Stimulated activated CD4-positive, alpha-beta T cell treated with anti-CD3 and anti-CD28 coated beads, Interleukin-15, amount 100 ng/mL, for 1 hour (primary cell): ENCODE measurements at regions not wholly inside any gene's neighbourhood (a gene's known extent, or its start where the extent isn't known, plus 50 kb on each side); places are given as distances from the start of the nearest gene placed in this dataset.
"Not testable (repeated sequence)": the region's sequence is repeated elsewhere in the genome, so short reads cannot be mapped to it uniquely, and the experiment has no call there.

Experiments used
- DNase-seq, 2 donors: peaks; one replicate each; pipeline ENCODE4 v3.0.0-alpha.2; 2020; ENCODE audit warnings: low read depth in 1 of 2, low spot score in 1 of 2

DNA sequence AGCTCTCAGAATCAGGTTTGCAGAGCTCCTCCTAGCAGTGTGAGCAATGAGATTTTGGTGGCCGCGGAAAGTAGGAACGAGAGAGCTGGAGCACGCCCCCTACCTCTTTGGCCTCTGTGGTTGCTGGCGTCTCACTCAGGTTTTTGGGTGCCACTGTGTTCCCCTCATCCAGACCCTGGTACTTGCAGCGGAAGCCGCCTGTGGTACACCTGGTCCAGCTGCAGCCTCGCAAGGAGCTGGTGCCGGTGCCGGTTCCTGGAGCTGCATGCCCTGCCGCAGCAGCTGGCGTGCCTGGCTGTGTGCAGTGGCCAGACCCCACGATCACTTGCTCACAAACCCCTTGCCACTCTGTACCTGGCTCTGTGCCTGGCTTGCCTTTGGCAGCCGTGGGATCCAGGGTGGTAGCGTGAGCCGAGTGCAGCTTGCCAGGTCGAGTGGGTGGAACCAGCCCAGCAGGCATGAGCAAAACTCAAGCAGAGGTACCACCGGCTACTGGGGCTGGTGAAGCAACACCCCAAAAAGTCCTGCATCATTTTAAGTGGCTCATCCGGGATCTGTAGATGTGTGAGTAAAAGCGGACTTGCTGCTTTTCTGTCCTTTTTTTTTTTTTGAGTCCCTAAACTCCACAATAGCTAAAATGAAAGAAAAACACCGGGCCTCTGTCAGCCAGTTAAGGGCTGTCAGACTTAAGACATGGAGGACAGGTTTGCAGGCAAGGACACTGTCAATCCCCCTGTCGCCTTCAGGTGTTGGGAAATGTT lies 844.9 kb downstream of the KCNT2 start:
- no peak for DNase-seq

DNA sequence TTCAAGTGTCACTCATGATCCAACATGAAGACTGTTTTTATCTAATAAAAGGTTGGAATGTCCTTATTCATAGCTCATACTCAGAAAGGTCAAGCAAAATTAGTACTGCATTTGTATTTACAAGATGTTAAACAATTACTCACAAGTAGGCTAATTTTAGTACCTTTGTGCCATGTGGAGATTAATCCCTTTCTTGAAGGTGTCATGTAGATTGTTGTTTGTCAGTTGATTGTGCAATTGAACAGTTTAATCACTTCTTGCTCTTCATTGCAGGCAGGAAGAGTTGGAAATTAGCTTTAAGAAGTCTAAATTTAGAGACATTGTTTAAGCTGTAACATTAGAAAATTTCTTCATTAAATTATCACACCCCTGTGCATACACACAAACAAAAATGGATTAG lies 847.1 kb downstream of the KCNT2 start:
- DNase-seq: no peak

DNA sequence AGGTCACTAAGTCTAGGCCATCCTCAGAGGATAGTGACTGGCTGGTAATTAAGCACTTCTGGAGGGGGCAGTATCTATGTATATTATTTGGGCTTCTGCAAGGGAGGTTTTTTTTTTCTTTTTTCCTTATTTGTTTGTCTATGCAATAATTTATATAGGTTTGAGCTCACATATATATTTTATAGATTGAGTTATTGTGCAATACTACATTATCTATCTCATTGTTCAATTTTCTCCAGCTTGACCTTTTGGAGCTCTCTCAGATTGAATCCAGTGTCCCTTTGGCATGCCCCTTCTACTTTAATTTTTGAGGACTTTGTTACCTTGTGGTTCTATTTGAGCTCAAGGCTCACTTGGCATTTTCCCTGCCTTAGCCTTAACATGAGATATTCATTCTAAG lies 852.1 kb downstream of the KCNT2 start:
- DNase-seq: no peak

DNA sequence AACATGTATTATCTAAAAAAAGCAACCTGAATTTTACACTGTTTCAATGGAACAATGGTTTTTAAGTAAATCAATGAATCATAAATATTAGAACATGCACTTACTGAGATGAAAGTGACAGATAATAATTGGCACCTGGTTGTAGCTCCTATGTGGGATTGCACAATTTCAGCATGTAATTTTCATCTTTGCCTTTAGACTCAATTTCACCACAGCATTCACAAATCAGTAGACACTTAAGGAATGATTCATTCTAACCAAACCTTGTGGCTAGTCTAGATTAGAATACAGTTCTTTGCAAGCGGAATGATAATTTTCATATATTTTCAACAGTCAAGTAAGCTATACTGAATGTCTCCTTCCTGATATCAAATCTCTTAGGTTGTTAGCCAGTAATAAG lies 853.4 kb downstream of the KCNT2 start:
- no peak for DNase-seq

DNA sequence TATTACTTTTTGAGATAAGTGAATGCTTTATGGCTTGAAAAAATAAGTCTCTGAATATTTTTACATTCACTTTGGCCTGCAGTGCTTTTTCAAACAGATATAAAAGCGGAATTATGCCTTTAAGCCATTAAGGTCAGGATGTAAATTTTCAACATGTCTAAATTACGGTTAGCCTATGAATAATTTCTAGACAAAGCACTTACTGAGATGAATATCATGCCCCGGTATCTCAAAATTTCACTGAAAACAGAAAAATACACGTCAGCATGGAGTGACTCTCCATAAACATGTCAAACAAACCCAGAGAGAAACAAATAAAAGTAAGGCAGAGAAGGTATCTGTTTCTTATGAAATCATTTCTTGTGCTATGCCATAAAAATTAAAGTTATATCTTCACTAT lies 853.9 kb downstream of the KCNT2 start:
- no peak for DNase-seq

DNA sequence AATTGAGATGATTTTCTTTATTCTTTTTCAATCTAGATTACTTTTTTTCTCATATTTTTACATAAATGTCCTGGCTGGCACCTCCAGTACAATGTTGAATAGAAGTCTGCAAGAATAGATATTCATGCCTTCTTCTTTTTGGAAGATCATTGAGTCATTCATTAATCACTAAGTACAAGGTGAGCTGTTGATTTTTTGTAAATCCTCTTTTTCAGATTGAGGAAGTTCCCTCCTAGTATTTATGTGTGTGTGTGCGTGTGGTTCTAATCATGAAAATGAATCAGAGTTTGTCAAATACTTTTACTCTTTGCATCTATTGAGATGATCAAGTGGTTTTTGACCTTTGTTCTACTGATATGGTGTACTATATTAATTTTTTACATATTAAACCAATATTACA lies 859.3 kb downstream of the KCNT2 start:
- DNase-seq: no peak

DNA sequence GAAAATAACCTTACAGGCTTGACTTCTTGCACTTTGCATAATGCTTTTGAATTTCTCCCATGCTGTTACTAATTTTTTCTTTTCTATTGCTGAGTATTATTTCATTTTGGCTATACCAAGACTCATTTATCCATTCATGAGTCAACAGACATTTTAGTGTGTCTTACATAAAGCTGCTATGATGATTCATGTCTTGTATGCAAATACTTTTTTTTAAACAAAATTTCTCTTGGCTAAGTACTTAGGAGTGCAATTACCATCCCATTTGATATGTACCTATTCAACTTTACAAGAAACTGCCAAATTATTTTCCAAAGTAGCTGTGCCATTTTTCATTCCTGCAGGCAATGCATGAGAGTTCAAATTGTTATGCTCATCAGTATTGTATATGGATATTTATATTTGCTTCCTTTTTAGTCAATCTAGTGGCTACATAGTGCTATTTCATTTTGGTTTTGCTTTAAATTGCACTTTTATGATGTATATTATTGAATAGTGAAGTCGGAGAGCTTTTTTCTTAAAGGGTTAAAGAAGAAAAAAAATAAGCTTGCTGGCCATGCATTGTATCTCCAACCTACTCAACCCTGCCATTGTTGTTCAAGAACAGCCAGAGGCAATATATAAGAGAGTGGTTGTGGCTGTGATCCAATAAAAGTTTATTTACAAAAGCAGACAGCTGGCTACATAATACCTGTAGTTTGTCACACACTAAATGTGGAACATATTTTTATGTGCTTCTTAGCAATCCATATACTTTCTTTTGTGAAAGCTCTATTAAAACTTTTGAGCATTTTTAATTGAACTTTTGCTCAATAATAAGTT lies 862.8 kb downstream of the KCNT2 start:
- DNase-seq: no peak

DNA sequence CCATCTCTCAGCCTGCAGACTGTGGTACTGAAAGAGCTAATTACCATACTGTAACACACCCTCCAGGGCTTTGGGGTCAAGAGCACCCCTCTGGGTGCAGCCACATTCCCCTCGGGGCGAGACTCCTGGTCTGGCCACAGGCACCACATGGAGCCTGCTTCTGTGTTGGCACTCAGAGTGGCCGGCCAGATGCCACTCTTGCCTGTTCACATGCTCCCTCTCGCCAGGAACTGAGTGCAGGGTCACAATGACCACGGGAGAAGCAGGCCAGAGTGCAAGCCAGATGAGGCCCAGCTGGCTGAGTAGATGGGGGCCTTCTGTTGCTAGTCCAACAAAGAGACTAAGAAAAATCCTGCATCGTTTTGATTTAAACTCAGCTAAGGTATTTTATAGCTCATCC lies 864.0 kb downstream of the KCNT2 start:
- DNase-seq: no peak

DNA sequence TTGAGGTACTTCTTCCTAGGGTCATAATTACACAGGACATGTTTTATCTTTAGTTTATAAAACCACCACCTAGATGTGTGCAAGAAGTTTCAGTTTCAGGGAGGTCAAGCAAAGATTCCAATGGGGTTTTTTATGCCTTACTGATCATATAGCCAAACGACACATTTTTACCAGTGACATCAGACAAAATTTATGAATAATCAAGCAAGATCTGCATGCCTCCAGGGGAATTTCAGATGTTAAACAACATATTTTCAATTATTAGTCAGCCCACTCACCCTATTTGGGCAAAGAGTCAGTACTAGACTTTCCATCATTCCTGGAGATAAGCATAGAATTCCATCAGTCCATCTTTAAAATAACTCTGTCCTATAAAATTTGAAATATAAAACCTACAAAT lies 867.4 kb downstream of the KCNT2 start:
- DNase-seq: no peak

DNA sequence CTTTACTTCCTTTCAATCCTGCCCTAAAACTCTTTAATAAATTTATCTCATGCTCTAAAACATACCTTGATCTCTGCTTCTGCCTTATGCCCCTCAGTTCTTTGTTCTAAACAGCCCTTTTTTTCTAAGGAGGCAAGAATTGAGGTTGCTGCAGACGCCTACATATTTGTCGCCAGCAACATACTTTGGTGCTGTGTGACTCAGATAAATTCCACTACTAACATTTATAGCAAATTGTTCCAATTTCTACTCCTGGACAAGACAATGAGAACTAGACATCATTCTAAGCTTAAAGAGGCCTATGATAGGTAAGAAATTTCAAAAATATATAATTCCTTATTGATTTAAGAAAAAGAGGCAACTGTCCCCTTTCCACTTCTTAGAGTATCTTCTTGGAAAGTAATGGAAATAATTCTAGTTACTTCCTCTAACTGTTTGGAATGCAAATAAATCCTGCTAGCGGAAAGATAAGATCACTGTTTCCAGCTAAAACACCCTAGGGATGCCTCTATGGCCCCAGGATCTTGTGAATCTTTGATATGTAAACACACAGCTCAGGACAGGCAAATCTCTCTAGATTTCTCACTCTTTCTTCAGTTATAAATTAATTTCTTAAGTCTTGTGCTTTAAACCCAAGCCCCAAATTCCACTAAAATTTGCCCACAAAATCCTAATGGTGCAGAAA lies 869.1 kb downstream of the KCNT2 start:
- DNase-seq: no peak

DNA sequence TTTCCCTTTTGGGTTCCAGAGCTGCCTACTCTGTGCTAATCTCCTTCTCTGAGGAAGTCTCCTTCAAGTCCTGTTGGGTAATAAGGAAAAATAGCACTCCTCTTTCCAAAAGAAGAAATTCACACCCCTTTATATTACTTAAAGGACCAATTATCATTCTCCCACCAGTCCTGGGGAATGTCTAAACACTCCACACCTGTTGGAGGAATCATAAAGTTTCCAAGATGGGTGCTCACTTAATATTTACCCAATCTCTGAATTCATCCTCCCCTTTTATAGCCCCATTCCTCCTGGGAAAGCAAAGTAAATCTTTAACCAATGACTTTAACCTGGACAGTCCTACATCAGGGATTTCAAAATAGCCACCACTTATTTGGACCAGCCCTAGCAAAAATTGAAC lies 873.1 kb downstream of the KCNT2 start:
- DNase-seq: no peak

DNA sequence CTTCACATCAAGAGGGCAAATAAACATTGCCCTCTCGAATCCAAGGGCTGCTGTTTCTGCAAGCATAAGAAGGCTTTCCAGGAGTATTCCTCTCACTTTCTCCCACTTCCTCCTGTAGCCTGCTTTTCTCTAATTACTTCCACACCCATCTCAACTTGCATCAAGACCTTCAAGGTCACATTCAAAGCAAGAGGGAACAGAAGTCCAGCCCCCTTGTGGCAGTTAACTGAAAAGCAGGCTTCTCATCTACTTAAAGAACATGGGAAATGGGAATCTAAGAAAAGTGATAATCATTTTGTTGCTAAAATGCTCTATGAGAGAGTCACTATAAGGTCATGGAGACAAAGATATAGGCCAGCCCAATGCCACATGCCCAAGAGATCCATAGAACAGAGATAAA lies 874.4 kb downstream of the KCNT2 start:
- DNase-seq: no peak

DNA sequence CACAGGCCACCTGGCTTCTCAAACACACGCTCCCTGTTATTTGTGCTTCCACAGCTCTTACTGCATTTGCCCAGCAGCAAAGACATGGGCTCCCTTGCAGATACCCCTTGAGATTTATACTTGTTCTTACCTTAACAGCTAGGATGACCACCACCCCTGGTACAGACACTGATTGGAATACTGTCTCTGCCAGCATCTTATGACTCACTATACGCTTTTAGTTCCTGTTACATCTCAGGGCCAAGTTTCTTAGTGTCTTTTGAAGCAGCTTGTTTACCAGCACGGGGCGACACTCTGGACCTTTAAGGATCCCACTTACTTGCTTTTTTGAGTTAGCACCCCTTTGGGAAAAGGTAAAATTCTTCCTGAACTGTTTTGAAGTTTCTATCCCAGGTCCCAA lies 874.8 kb downstream of the KCNT2 start:
- no peak for DNase-seq

DNA sequence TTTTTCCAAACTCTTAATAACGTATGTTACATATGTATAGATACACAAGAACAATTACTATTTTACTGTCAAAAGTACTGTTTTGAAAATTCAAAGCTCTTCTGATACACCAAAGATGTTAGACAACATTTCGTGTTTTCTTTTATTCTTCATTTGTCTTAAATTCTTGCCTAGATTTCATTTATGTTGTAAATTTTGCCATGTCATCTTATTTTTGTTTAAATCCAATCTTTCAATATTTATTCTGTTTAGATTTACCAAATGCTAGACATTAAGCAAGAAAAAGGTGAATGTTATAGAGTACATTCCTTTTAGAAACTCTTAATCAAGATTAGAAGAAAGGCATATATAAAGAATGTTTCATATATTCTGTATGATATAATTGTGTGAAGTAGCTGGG lies 876.9 kb downstream of the KCNT2 start:
- no peak for DNase-seq

DNA sequence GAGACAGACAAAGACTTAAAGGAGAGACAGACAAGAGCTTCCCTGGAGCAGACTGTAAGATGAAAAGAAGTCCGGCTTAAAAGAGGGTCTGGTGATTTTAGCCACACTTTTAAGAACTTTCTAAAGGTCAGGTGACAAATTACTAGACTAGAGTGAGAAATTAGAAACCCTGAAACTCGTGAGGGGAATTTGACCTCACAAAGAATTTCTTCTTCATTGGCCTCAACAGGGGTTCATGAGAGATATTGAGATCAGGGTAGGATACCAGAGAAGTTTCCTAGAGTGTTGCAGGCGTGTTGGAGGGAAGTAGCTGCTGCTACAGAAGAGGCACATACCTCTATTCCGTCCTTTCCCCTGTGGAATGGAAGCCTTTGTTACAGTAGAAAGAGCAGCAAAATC lies 884.4 kb downstream of the KCNT2 start:
- DNase-seq: no peak

DNA sequence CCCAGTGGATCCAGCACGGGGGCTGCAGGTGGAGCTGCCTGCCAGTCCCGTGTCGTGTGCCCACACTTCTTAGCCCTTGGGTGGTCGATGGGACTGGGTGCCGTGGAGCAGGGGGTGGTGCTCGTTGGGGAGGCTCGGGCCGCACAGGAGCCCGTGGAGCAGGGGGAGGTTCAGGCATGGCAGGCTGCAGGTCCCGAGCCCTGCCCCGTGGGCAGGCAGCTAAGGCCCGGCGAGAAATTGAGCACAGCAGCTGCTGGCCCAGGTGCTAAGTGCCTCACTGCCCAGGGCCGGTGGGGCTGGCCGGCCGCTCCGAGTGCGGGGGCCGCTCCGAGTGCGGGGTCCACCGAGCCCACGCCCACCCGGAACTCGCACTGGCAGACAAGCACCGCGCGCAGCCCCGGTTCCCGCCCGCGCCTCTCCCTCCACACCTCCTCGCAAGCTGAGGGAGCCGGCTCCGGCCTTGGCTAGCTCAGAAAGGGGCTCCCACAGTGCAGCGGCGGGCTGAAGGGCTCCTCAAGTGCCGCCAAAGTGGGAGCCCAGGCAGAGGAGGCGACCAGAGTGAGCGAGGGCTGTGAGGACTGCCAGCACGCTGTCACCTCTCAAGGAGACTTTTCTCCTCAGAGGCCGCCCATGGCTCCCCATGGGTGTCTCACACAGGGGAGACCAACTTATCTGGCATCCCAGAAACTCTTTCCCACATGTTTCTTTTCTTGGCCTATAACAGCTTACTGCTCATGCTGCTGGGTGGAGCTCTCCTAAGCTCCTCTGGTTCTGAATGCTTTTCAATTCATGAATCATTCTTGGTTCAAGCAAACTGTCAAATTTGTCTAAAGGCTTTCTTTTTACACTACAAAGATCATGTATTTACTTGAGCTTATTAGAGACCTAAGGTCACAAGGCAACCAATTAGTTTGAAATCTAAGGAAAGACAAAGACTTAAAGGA lies 885.1 kb downstream of the KCNT2 start:
- DNase-seq: not testable (repeated sequence)

DNA sequence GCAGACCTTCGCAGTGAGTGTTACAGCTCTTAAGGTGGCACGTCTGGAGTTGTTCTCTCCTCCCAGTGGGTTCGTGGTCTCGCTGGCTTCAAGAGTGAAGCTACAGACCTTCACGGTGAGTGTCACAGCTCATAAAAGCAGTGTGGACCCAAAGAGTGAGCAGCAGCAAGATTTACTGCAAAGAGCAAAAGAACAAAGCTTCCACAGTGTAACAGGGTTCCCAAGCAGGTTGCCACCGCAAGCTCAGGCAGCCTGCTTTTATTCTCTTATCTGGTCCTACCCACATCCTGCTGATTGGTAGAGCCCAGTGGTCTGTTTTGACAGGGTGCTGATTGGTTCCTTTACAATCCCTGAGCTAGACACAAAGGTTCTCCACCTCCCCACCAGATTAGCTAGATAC lies 886.1 kb downstream of the KCNT2 start:
- not testable (repeated sequence) for DNase-seq

DNA sequence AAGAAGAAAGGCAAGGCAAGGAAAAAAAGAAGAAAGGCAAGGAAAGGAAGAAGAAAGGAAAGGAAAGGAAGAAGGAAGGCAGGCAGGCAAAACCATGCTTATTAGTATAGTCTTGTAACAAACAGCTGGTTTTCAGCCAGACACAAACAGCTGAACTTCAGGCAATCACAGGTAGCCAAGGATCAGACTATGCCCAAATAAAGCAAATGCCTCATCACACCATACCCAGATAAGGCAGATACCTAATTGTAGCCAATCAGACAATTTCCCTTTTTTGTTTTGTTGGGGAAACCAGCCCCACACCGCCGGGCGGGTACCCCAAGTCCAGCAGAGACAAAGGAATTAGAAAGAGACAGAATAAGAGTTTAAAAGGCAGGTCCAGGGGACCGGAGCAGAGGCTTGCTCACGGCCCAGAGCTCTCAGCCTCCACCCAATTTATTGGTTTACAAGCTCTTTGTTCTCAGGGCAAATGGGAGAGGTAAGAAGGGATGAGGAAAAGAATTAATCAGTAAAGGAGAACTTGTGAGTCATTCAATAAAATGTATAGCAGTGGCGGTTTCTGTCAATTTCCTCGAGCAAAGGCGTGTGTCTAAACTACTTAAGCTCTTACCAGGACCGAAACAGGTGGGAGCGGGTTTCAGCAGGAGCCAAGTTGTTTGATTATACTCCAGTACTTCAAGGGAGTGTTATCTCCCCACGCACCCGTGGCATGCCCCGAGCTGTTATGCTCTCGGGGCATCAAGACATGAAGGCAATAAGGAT lies 886.8 kb downstream of the KCNT2 start:
- no peak for DNase-seq

DNA sequence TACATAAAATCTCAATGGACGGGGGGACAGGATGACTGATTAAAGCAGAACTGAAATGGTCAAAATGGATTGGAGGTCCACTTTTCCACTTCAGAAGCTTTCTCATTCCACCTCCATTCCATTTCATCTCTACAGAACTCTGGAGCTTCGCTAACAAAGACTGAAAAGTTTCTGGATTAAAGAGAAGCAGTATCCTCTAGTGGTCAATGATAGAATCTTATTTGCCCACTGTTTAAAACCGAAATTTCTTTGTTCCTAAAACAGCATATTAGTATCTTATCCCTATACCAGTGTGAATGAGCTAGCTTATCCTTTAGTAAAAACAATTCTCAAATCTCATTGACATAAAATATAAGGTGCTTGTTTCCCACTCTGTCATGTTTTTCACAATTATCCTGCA lies 890.6 kb downstream of the KCNT2 start:
- no peak for DNase-seq

DNA sequence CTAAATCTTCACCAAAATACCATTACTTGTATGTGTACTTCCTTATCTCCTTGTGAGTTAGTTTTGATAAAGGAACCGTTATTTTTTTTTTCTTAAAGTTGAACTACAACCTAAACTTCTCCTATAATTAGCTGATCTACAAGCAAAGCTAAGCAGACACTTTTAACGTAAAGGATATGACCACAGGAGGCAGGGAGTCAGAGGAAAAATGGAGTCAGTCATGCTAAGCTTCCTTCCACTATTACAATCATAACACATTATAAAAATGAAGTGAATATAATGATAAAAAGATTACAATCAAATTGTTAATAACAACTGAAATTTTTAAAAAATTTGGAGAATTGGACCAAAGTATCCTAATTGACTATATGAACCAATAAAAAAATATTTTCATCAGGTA lies 892.6 kb downstream of the KCNT2 start:
- DNase-seq: no peak
